SK-N-SH (cell line): ENCODE measurements at regions not wholly inside any gene's neighbourhood (a gene's known extent, or its start where the extent isn't known, plus 50 kb on each side); places are given as distances from the start of the nearest gene placed in this dataset.

Experiments
- CTCF ChIA-PET: fragments of 300-600, 350-600 bp; formaldehyde crosslinking; extraction: SDS; loops from one replicate; lab custom pipeline; 2021; lab: Yijun Ruan, JAX
- POLR2A ChIA-PET: fragments of 350-600 bp; sonication (Branson Sonifier 250); formaldehyde crosslinking; extraction: SDS; loops from one replicate; lab custom pipeline; 2020; ENCODE audit warnings: antibody characterized with exemption, inconsistent platforms; lab: Yijun Ruan, JAX
- DNase-seq: peaks from one replicate; pipeline ENCODE4 v3.0.0; 2012
- H2AFZ ChIP-seq: fragments of 200-600 bp; sonication (generic); 2 replicates; pipeline ENCODE4 v1.8.1; 2016; ENCODE audit warnings: antibody characterized with exemption, mild to moderate bottlenecking, low read depth
- H3F3A ChIP-seq: fragments of 200-600 bp; sonication (generic); replicated peaks from 2 replicates; pipeline ENCODE3; 2016; ENCODE audit warnings: antibody characterized with exemption, mild to moderate bottlenecking; ENCODE audit not compliant: insufficient read depth
- H3K27ac ChIP-seq, 2 experiments: fragments of 200-500 bp in 1 of 2; fragments of 200-600 bp in 1 of 2; sonication (Bioruptor generic) in 1 of 2; sonication (generic), shearing (Covaris generic) in 1 of 2; 2 replicates each; pipeline versions ENCODE4 v1.5.1 to v1.6.1; 2014 to 2016; ENCODE audit warnings: low read depth in 2 of 2, inconsistent platforms in 1 of 2, low read length in 1 of 2, mild to moderate bottlenecking in 1 of 2, mixed read lengths in 1 of 2
- H3K27me3 ChIP-seq: fragments of 200-600 bp; sonication (generic), shearing (Covaris generic); 2 replicates; pipeline ENCODE4 v1.6.1; 2016; ENCODE audit warnings: mixed run types; ENCODE audit not compliant: insufficient read depth
- H3K36me3 ChIP-seq, 2 experiments: fragments of 200-500 bp in 1 of 2; fragments of 200-600 bp in 1 of 2; sonication (Bioruptor generic) in 1 of 2; sonication (generic) in 1 of 2; replicated peaks in 1 of 2; 2 replicates each; pipeline versions ENCODE3 to v1.5.1; 2014 to 2016; ENCODE audit warnings: low read length in 1 of 2, mild to moderate bottlenecking in 1 of 2; ENCODE audit not compliant: insufficient read depth in 2 of 2, control insufficient read depth in 1 of 2
- H3K4me1 ChIP-seq, 2 experiments: fragments of 200-500 bp in 1 of 2; fragments of 200-600 bp in 1 of 2; sonication (Bioruptor generic) in 1 of 2; sonication (generic), shearing (Covaris generic) in 1 of 2; 2 replicates each; pipeline versions ENCODE4 v1.5.1 to v1.6.1; 2014 to 2016; ENCODE audit warnings: low read depth in 1 of 2, low read length in 1 of 2, mixed run types in 1 of 2; ENCODE audit not compliant: insufficient read depth in 2 of 2, control insufficient read depth in 1 of 2
- H3K4me2 ChIP-seq: fragments of 200-600 bp; sonication (generic), shearing (Covaris generic); 2 replicates; pipeline ENCODE4 v1.6.1; 2017; ENCODE audit warnings: mixed run types
- H3K4me3 ChIP-seq, 2 experiments: fragments of 200-500 bp in 1 of 2; fragments of 200-600 bp in 1 of 2; sonication (Bioruptor generic) in 1 of 2; sonication (generic), shearing (Covaris generic) in 1 of 2; 2 replicates each; pipeline versions ENCODE4 v1.5.1 to v1.8.1; 2014 to 2016; ENCODE audit warnings: low read depth in 2 of 2, inconsistent platforms in 1 of 2, low read length in 1 of 2, mild to moderate bottlenecking in 1 of 2, mixed read lengths in 1 of 2, moderate library complexity in 1 of 2
- H3K79me2 ChIP-seq: fragments of 200-600 bp; sonication (generic); 2 replicates; pipeline ENCODE4 v1.8.1; 2017; ENCODE audit warnings: mild to moderate bottlenecking; ENCODE audit not compliant: insufficient read depth
- H3K9ac ChIP-seq: fragments of 200-600 bp; sonication (generic); 2 replicates; pipeline ENCODE4 v1.6.1; 2017; ENCODE audit warnings: mixed run types
- H3K9me2 ChIP-seq: fragments of 200-600 bp; sonication (generic); 2 replicates; pipeline ENCODE4 v1.6.1; 2017; ENCODE audit warnings: mixed run types
- H3K9me3 ChIP-seq: fragments of 200-600 bp; sonication (generic); 2 replicates; pipeline ENCODE4 v1.6.1; 2017; ENCODE audit warnings: mixed run types, mild to moderate bottlenecking, moderate library complexity
- H4K20me1 ChIP-seq: fragments of 200-600 bp; sonication (generic); 2 replicates; pipeline ENCODE4 v1.6.1; 2017; ENCODE audit warnings: mild to moderate bottlenecking, mixed run types; ENCODE audit not compliant: insufficient read depth
- GABPA ChIP-seq: IDR thresholded peaks from 2 replicates; pipeline ENCODE4 v1.4.0; 2012; ENCODE audit warnings: low read depth, mild to moderate bottlenecking
- IRF3 ChIP-seq: fragments of 150-350 bp; IDR thresholded peaks from 2 replicates; pipeline ENCODE4 v1.6.1; 2016; ENCODE audit warnings: mild to moderate bottlenecking, low read depth, low read length
- MXI1 ChIP-seq: IDR thresholded peaks from 2 replicates; pipeline ENCODE4 v1.6.1; 2012; ENCODE audit warnings: mild to moderate bottlenecking, low read depth, low read length, improper control_type of control experiment
- NFIC ChIP-seq: IDR thresholded peaks from 2 replicates; pipeline ENCODE4 v1.4.0; 2012; ENCODE audit warnings: borderline replicate concordance
- PBX3 ChIP-seq: IDR thresholded peaks from 2 replicates; pipeline ENCODE4; 2012
- POLR2AphosphoS5 ChIP-seq: IDR thresholded peaks from 2 replicates; pipeline ENCODE4 v1.6.1; 2012; ENCODE audit warnings: low read depth, low read length
- RAD21 ChIP-seq: IDR thresholded peaks from 2 replicates; pipeline ENCODE4 v1.6.1; 2012; ENCODE audit warnings: mild to moderate bottlenecking, low read length
- RCOR1 ChIP-seq: fragments of 150-350 bp; IDR thresholded peaks from 2 replicates; pipeline ENCODE4 v1.6.1; 2017; ENCODE audit warnings: antibody characterized with exemption, low read length
- REST ChIP-seq: IDR thresholded peaks from 2 replicates; pipeline ENCODE4 v1.6.1; 2012; ENCODE audit warnings: mild to moderate bottlenecking, low read depth, low read length, moderate library complexity
- RXRA ChIP-seq: IDR thresholded peaks from 2 replicates; pipeline ENCODE4 v1.4.0; 2012; ENCODE audit warnings: low read depth, mild to moderate bottlenecking, borderline replicate concordance
- TEAD4 ChIP-seq: IDR thresholded peaks from 2 replicates; pipeline ENCODE4 v1.4.0; 2012; ENCODE audit warnings: mild to moderate bottlenecking, borderline replicate concordance; ENCODE audit not compliant: insufficient read depth
- USF1 ChIP-seq: IDR thresholded peaks from 2 replicates; pipeline ENCODE4 v1.4.0; 2012; ENCODE audit warnings: low read depth, borderline replicate concordance
- WGBS: methylation state at CpG from one replicate; pipeline ENCODE4 v1.1.6; 2017; ENCODE audit warnings: low lambda C conversion rate; 5-methylcytosine and 5-hydroxymethylcytosine counted together

- TF ChIP-seq POLR2AphosphoS5 (no peak), MXI1 (no peak), RAD21 (no peak), TEAD4 (no peak), RCOR1 (no peak), USF1 (no peak), PBX3 (no peak), NFIC (no peak), REST (no peak), RXRA (no peak), GABPA (no peak), IRF3 (no peak)
- no peaks in the 10 kb centered on the region for H3K79me2 ChIP-seq
- no peak overlapping the region for H2AFZ ChIP-seq
- ChIA-PET CTCF (interaction anchor here (0.7 kb wide), 1 partner anchor 19 kb away, joined by 3 read pairs; no protein-coding TSS in a partner anchor), POLR2A (no interaction called here)
- WGBS: 0% methylated on average over 1 of the region's 1 CpG
- no peaks in the 10 kb centered on the region for H3F3A ChIP-seq
- no peak overlapping the region for H3K9ac ChIP-seq
- no peak for DNase-seq
- H3K27me3 ChIP-seq: no peaks in the 10 kb centered on the region
- H3K9me3 ChIP-seq: no peaks in the 10 kb centered on the region
- H3K4me2 ChIP-seq: no peak overlapping the region
- H3K4me3 ChIP-seq: no peak overlapping the region
- H3K36me3 ChIP-seq: no peaks in the 10 kb centered on the region
- no peaks in the 10 kb centered on the region for H3K4me1 ChIP-seq
- H3K27ac ChIP-seq: no peak overlapping the region
- H4K20me1 ChIP-seq: no peaks in the 10 kb centered on the region
- H3K9me2 ChIP-seq: no peaks in the 10 kb centered on the region
Observed at GRCh38 chr11:11137339-11137738, 215.7 kb downstream of the CSNK2A3 start.
